WTC11 (cell line): ENCODE measurements at regions not wholly inside any gene's neighbourhood (a gene's known extent, or its start where the extent isn't known, plus 50 kb on each side); places are given as distances from the start of the nearest gene placed in this dataset.

Experiments used
- ETV6 ChIP-seq: sonication (generic); formaldehyde crosslinking; IDR thresholded peaks from 2 replicates; pipeline ENCODE4 v1.8.1; 2022; ENCODE audit warnings: mild to moderate bottlenecking, missing genetic modification reagents
- FOXJ3 ChIP-seq: sonication (generic); formaldehyde crosslinking; IDR thresholded peaks from 2 replicates; pipeline ENCODE4 v1.9.0; 2021; ENCODE audit warnings: missing genetic modification reagents, mild to moderate bottlenecking, borderline replicate concordance
- JUN ChIP-seq: sonication (generic); formaldehyde crosslinking; IDR thresholded peaks from 2 replicates; pipeline ENCODE4 v1.8.0; 2023; ENCODE audit warnings: mild to moderate bottlenecking, missing genetic modification reagents
- NFYB ChIP-seq: sonication (generic); formaldehyde crosslinking; conservative IDR thresholded peaks from 2 replicates; pipeline ENCODE4 v1.8.0; 2022; ENCODE audit warnings: low read depth, missing genetic modification reagents
- NR2C2 ChIP-seq: sonication (generic); formaldehyde crosslinking; IDR thresholded peaks from 2 replicates; pipeline ENCODE4 v1.8.0; 2022; ENCODE audit warnings: mild to moderate bottlenecking, missing genetic modification reagents
- NR3C1 ChIP-seq: sonication (generic); formaldehyde crosslinking; conservative IDR thresholded peaks from 2 replicates; pipeline ENCODE4 v1.8.1; 2023; ENCODE audit warnings: low read depth, mild to moderate bottlenecking, missing genetic modification reagents
- OVOL2 ChIP-seq: fragments of 250-450 bp; sonication (Bioruptor Pico); IDR thresholded peaks from 2 replicates; pipeline ENCODE4 v1.9.0; 2021; ENCODE audit warnings: mild to moderate bottlenecking, borderline replicate concordance
- TF ChIP-seq, protein P1 (sequence below): fragments of 200-600 bp; IDR thresholded peaks from 2 replicates; pipeline ENCODE4 v1.8.0; 2022; ENCODE audit warnings: antibody characterized with exemption
- TF ChIP-seq, protein P2 (sequence below): sonication (generic); formaldehyde crosslinking; IDR thresholded peaks from 2 replicates; pipeline ENCODE4 v1.8.0; 2022; ENCODE audit warnings: mild to moderate bottlenecking, missing genetic modification reagents
- TF ChIP-seq, protein P3 (sequence below): fragments of 250-450 bp; sonication (Bioruptor Pico); IDR thresholded peaks from 2 replicates; pipeline ENCODE4 v1.8.0; 2021; ENCODE audit warnings: mild to moderate bottlenecking
- TF ChIP-seq, protein P4 (sequence below): sonication (generic); formaldehyde crosslinking; IDR thresholded peaks from 2 replicates; pipeline ENCODE4 v1.8.1; 2023; ENCODE audit warnings: mild to moderate bottlenecking, moderate library complexity, missing genetic modification reagents
- TF ChIP-seq, protein P5 (sequence below): sonication (generic); formaldehyde crosslinking; IDR thresholded peaks from 2 replicates; pipeline ENCODE4 v1.8.1; 2023; ENCODE audit warnings: mild to moderate bottlenecking, missing genetic modification reagents
- TF ChIP-seq, protein P6 (sequence below): sonication (generic); formaldehyde crosslinking; conservative IDR thresholded peaks from 2 replicates; pipeline ENCODE4 v1.8.1; 2022; ENCODE audit warnings: mild to moderate bottlenecking, missing genetic modification reagents
- TF ChIP-seq, protein P7 (sequence below): fragments of 250-450 bp; sonication (Bioruptor Pico); IDR thresholded peaks from 2 replicates; pipeline ENCODE4 v1.9.0; 2021; ENCODE audit warnings: moderate library complexity, mild to moderate bottlenecking, inconsistent platforms, borderline replicate concordance

DNA sequence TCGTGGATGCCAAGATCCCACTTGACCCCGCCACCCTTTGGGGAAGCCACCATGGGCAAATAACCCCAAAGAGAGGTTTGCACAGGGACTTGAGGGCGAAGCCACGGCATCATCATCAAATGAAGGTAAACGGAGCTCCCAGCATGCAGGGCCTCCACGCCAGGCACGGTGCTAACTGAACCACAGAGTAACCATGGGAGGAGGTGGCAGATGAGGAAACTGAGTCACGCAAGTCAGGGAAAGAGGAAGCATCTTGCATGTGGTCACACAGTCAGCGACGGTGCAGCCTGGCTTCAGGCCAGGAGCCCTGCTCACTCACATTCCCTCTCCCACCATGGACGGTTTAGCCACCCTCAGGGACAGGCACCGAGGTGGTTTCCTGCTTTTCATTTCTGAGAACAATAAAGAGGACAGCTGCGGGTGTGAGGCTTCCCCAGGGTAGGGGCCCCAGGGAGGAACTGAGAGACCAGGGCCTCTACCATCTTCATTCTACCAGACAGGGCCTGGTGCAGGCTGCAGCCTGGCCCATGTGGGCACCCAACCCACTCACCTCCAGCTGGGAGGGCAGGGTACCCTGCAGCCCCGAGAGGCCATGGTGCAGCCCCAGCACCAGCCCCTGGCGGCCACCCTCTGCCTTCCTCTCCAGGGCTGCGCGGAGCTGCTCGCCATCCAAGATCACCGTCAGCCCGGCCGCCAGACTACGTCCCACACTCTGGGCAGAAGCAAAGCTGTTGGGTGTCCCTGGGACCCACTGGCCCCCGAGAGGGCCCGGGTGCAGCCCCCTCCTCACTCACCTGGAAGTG lies 78.3 kb downstream of the RMI2 start:
- TF ChIP-seq, protein P1, sequence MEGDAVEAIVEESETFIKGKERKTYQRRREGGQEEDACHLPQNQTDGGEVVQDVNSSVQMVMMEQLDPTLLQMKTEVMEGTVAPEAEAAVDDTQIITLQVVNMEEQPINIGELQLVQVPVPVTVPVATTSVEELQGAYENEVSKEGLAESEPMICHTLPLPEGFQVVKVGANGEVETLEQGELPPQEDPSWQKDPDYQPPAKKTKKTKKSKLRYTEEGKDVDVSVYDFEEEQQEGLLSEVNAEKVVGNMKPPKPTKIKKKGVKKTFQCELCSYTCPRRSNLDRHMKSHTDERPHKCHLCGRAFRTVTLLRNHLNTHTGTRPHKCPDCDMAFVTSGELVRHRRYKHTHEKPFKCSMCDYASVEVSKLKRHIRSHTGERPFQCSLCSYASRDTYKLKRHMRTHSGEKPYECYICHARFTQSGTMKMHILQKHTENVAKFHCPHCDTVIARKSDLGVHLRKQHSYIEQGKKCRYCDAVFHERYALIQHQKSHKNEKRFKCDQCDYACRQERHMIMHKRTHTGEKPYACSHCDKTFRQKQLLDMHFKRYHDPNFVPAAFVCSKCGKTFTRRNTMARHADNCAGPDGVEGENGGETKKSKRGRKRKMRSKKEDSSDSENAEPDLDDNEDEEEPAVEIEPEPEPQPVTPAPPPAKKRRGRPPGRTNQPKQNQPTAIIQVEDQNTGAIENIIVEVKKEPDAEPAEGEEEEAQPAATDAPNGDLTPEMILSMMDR = no peak
- TF ChIP-seq ETV6 (CRISPR knock-in tag) (no peak), JUN (CRISPR knock-in tag) (no peak), NR3C1 (no peak), FOXJ3 (CRISPR knock-in tag) (no peak), OVOL2 (no peak), NR2C2 (no peak), NFYB (CRISPR knock-in tag) (no peak)
- TF ChIP-seq, protein P2, sequence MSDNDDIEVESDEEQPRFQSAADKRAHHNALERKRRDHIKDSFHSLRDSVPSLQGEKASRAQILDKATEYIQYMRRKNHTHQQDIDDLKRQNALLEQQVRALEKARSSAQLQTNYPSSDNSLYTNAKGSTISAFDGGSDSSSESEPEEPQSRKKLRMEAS (CRISPR knock-in tag) = no peak
- TF ChIP-seq, protein P3, sequence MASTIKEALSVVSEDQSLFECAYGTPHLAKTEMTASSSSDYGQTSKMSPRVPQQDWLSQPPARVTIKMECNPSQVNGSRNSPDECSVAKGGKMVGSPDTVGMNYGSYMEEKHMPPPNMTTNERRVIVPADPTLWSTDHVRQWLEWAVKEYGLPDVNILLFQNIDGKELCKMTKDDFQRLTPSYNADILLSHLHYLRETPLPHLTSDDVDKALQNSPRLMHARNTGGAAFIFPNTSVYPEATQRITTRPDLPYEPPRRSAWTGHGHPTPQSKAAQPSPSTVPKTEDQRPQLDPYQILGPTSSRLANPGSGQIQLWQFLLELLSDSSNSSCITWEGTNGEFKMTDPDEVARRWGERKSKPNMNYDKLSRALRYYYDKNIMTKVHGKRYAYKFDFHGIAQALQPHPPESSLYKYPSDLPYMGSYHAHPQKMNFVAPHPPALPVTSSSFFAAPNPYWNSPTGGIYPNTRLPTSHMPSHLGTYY (CRISPR knock-in tag) = no peak
- TF ChIP-seq, protein P4, sequence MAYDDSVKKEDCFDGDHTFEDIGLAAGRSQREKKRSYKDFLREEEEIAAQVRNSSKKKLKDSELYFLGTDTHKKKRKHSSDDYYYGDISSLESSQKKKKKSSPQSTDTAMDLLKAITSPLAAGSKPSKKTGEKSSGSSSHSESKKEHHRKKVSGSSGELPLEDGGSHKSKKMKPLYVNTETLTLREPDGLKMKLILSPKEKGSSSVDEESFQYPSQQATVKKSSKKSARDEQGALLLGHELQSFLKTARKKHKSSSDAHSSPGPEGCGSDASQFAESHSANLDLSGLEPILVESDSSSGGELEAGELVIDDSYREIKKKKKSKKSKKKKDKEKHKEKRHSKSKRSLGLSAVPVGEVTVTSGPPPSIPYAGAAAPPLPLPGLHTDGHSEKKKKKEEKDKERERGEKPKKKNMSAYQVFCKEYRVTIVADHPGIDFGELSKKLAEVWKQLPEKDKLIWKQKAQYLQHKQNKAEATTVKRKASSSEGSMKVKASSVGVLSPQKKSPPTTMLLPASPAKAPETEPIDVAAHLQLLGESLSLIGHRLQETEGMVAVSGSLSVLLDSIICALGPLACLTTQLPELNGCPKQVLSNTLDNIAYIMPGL (CRISPR knock-in tag) = no peak
- TF ChIP-seq, protein P5, sequence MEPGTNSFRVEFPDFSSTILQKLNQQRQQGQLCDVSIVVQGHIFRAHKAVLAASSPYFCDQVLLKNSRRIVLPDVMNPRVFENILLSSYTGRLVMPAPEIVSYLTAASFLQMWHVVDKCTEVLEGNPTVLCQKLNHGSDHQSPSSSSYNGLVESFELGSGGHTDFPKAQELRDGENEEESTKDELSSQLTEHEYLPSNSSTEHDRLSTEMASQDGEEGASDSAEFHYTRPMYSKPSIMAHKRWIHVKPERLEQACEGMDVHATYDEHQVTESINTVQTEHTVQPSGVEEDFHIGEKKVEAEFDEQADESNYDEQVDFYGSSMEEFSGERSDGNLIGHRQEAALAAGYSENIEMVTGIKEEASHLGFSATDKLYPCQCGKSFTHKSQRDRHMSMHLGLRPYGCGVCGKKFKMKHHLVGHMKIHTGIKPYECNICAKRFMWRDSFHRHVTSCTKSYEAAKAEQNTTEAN (CRISPR knock-in tag) = no peak
- TF ChIP-seq, protein P6, sequence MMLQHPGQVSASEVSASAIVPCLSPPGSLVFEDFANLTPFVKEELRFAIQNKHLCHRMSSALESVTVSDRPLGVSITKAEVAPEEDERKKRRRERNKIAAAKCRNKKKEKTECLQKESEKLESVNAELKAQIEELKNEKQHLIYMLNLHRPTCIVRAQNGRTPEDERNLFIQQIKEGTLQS (CRISPR knock-in tag) = no peak
- TF ChIP-seq, protein P7, sequence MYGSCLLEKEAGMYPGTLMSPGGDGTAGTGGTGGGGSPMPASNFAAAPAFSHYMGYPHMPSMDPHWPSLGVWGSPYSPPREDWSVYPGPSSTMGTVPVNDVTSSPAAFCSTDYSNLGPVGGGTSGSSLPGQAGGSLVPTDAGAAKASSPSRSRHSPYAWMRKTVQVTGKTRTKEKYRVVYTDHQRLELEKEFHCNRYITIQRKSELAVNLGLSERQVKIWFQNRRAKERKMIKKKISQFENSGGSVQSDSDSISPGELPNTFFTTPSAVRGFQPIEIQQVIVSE (CRISPR knock-in tag) = no peak
